ENCODE measurements at regions not wholly inside any gene's neighbourhood (a gene's known extent, or its start where the extent isn't known, plus 50 kb on each side); places are given as distances from the start of the nearest gene placed in this dataset.

- H3K27ac ChIP-seq, result no peak overlapping the region
- TF ChIP-seq CTCF (IDR thresholded peaks at IDR 0.05), result no peak
- no peak for TF ChIP-seq ZFX (IDR thresholded peaks at IDR 0.05; ENCODE audit: borderline replicate concordance)
These were observed 518.0 kb upstream of the SGCG start for GRCh38 chr13:22662771-22663170.

- TF ChIP-seq ZFX (IDR thresholded peaks at IDR 0.05; ENCODE audit: borderline replicate concordance) (no peak), CTCF (IDR thresholded peaks at IDR 0.05) (no peak)
- no peak overlapping the region for H3K27ac ChIP-seq
These were observed 515.3 kb upstream of the SGCG start for GRCh38 chr13:22665506-22665905.

GRCh38 chr13:22690756-22691155, 490.0 kb upstream of the SGCG start:
- TF ChIP-seq CTCF (IDR thresholded peaks at IDR 0.05) (no peak), ZFX (IDR thresholded peaks at IDR 0.05; ENCODE audit: borderline replicate concordance) (no peak)
- H3K27ac ChIP-seq, result no peak overlapping the region

GRCh38 chr13:22693691-22694090, 487.1 kb upstream of the SGCG start:
- H3K27ac ChIP-seq, result no peak overlapping the region
- TF ChIP-seq CTCF (IDR thresholded peaks at IDR 0.05) (no peak), ZFX (IDR thresholded peaks at IDR 0.05; ENCODE audit: borderline replicate concordance) (no peak)

- TF ChIP-seq CTCF (IDR thresholded peaks at IDR 0.05) (no peak), ZFX (IDR thresholded peaks at IDR 0.05; ENCODE audit: borderline replicate concordance) (no peak)
- no peak overlapping the region for H3K27ac ChIP-seq
These were observed 484.3 kb upstream of the SGCG start for GRCh38 chr13:22696433-22696832.

- TF ChIP-seq ZFX (IDR thresholded peaks at IDR 0.05; ENCODE audit: borderline replicate concordance) (no peak), CTCF (IDR thresholded peaks at IDR 0.05) (no peak)
- no peak overlapping the region for H3K27ac ChIP-seq
These were observed 482.3 kb upstream of the SGCG start for GRCh38 chr13:22698467-22698866.

- TF ChIP-seq ZFX (IDR thresholded peaks at IDR 0.05; ENCODE audit: borderline replicate concordance), result no peak
- TF ChIP-seq CTCF (IDR thresholded peaks at IDR 0.05), result no peak
These were observed 480.4 kb upstream of the SGCG start for GRCh38 chr13:22700246-22700887.

More at GRCh38 chr13:22700246-22700887, 480.4 kb upstream of the SGCG start:
- no peak overlapping the region for H3K27ac ChIP-seq

All from 22Rv1 (cell line).